T-helper 1 cell treated with Interleukin-12 subunit alpha and Interleukin-12 subunit beta and Interleukin-4 antibody, amounts not matched to agents 30 μg/mL and 1 μg/mL, for 36 hours (primary cell): ENCODE measurements at regions not wholly inside any gene's neighbourhood (a gene's known extent, or its start where the extent isn't known, plus 50 kb on each side); places are given as distances from the start of the nearest gene placed in this dataset.
A peak's percentile ranks its signal among the peaks of the same experiment; 100 is the strongest.
"Not testable (repeated sequence)": the region's sequence is repeated elsewhere in the genome, so short reads cannot be mapped to it uniquely, and the experiment has no call there.

Experiments used
- H3K27ac Mint-ChIP-seq: one replicate; pipeline ENCODE4 v1.8.0; 2021; ENCODE audit warnings: mild to moderate bottlenecking, mixed read lengths
- H3K27me3 Mint-ChIP-seq: one replicate; pipeline ENCODE4 v1.8.0; 2021; ENCODE audit warnings: low read depth, mixed read lengths
- H3K36me3 Mint-ChIP-seq: one replicate; pipeline ENCODE4 v1.8.0; 2021; ENCODE audit warnings: low read depth, mixed read lengths
- H3K4me1 Mint-ChIP-seq: one replicate; pipeline ENCODE4 v1.8.0; 2021; ENCODE audit warnings: low read depth, mixed read lengths
- H3K4me3 Mint-ChIP-seq: one replicate; pipeline ENCODE4 v1.8.0; 2021; ENCODE audit warnings: mild to moderate bottlenecking, moderate library complexity, mixed read lengths
- H3K9me3 Mint-ChIP-seq: one replicate; pipeline ENCODE4 v1.8.0; 2021; ENCODE audit warnings: mixed read lengths

- no peaks in the 10 kb centered on the region for H3K27me3 Mint-ChIP-seq
- no peaks in the 10 kb centered on the region for H3K36me3 Mint-ChIP-seq
- peaks cover 2% of the 10 kb centered on the region for H3K4me1 Mint-ChIP-seq
- peak overlapping the region; percentile 33 for H3K27ac Mint-ChIP-seq
- no peaks in the 10 kb centered on the region for H3K9me3 Mint-ChIP-seq
- H3K4me3 Mint-ChIP-seq = no peak overlapping the region
Measured at GRCh38 chr1:4177425-4178150, 277.5 kb upstream of the C1orf174 start.

- Mint-ChIP-seq H3K27ac (no peak overlapping the region), H3K4me1 (peaks cover 2% of the 10 kb centered on the region), H3K27me3 (no peaks in the 10 kb centered on the region), H3K4me3 (no peak overlapping the region), H3K36me3 (no peaks in the 10 kb centered on the region), H3K9me3 (no peaks in the 10 kb centered on the region)
Measured at GRCh38 chr1:4178501-4179113, 278.5 kb upstream of the C1orf174 start.

GRCh38 chr1:4179914-4180735 is 280.1 kb upstream of the C1orf174 start:
- Mint-ChIP-seq H3K4me1 (peaks cover 2% of the 10 kb centered on the region), H3K27ac (no peak overlapping the region), H3K36me3 (no peaks in the 10 kb centered on the region), H3K4me3 (no peak overlapping the region), H3K9me3 (no peaks in the 10 kb centered on the region), H3K27me3 (no peaks in the 10 kb centered on the region)

- not testable (repeated sequence) for H3K4me3 Mint-ChIP-seq, H3K9me3 Mint-ChIP-seq, H3K27me3 Mint-ChIP-seq, H3K36me3 Mint-ChIP-seq, H3K27ac Mint-ChIP-seq, H3K4me1 Mint-ChIP-seq
Measured at GRCh38 chr1:4186486-4186885, 286.4 kb upstream of the C1orf174 start.

GRCh38 chr1:4203501-4203900 is 303.4 kb upstream of the C1orf174 start:
- Mint-ChIP-seq H3K4me3 (no peak overlapping the region), H3K27ac (no peak overlapping the region), H3K36me3 (no peaks in the 10 kb centered on the region), H3K27me3 (no peaks in the 10 kb centered on the region), H3K4me1 (no peaks in the 10 kb centered on the region), H3K9me3 (peaks cover 22% of the 10 kb centered on the region)

- peaks cover 22% of the 10 kb centered on the region for H3K9me3 Mint-ChIP-seq
- no peak overlapping the region for H3K4me3 Mint-ChIP-seq
- H3K27me3 Mint-ChIP-seq = no peaks in the 10 kb centered on the region
- no peak overlapping the region for H3K27ac Mint-ChIP-seq
- no peaks in the 10 kb centered on the region for H3K36me3 Mint-ChIP-seq
- no peaks in the 10 kb centered on the region for H3K4me1 Mint-ChIP-seq
Measured at GRCh38 chr1:4207183-4207582, 307.1 kb upstream of the C1orf174 start.

- no peak overlapping the region for H3K27ac Mint-ChIP-seq
- no peaks in the 10 kb centered on the region for H3K27me3 Mint-ChIP-seq
- no peaks in the 10 kb centered on the region for H3K36me3 Mint-ChIP-seq
- H3K4me3 Mint-ChIP-seq = no peak overlapping the region
- no peaks in the 10 kb centered on the region for H3K4me1 Mint-ChIP-seq
- H3K9me3 Mint-ChIP-seq = peaks cover 22% of the 10 kb centered on the region
Measured at GRCh38 chr1:4207842-4208692, 308.0 kb upstream of the C1orf174 start.

- no peak overlapping the region for H3K4me3 Mint-ChIP-seq
- H3K4me1 Mint-ChIP-seq = no peaks in the 10 kb centered on the region
- peaks cover 9% of the 10 kb centered on the region for H3K9me3 Mint-ChIP-seq
- no peaks in the 10 kb centered on the region for H3K36me3 Mint-ChIP-seq
- no peak overlapping the region for H3K27ac Mint-ChIP-seq
- no peaks in the 10 kb centered on the region for H3K27me3 Mint-ChIP-seq
Measured at GRCh38 chr1:4210043-4210442, 310.0 kb upstream of the C1orf174 start.

- Mint-ChIP-seq H3K9me3 (no peaks in the 10 kb centered on the region), H3K4me1 (no peaks in the 10 kb centered on the region), H3K27ac (no peak overlapping the region), H3K27me3 (no peaks in the 10 kb centered on the region), H3K4me3 (no peak overlapping the region), H3K36me3 (no peaks in the 10 kb centered on the region)
Measured at GRCh38 chr1:4212796-4213195, 312.7 kb upstream of the C1orf174 start.

GRCh38 chr1:4213366-4213973 is 313.4 kb upstream of the C1orf174 start:
- Mint-ChIP-seq H3K4me1 (no peaks in the 10 kb centered on the region), H3K27ac (no peak overlapping the region), H3K4me3 (no peak overlapping the region), H3K36me3 (no peaks in the 10 kb centered on the region), H3K9me3 (no peaks in the 10 kb centered on the region), H3K27me3 (no peaks in the 10 kb centered on the region)

GRCh38 chr1:4214826-4215225 is 314.8 kb upstream of the C1orf174 start:
- no peaks in the 10 kb centered on the region for H3K36me3 Mint-ChIP-seq
- no peak overlapping the region for H3K4me3 Mint-ChIP-seq
- no peaks in the 10 kb centered on the region for H3K27me3 Mint-ChIP-seq
- H3K4me1 Mint-ChIP-seq = no peaks in the 10 kb centered on the region
- H3K27ac Mint-ChIP-seq = no peak overlapping the region
- no peaks in the 10 kb centered on the region for H3K9me3 Mint-ChIP-seq

- H3K27me3 Mint-ChIP-seq = no peaks in the 10 kb centered on the region
- no peaks in the 10 kb centered on the region for H3K9me3 Mint-ChIP-seq
- H3K4me3 Mint-ChIP-seq = no peak overlapping the region
- no peak overlapping the region for H3K27ac Mint-ChIP-seq
- no peaks in the 10 kb centered on the region for H3K4me1 Mint-ChIP-seq
- no peaks in the 10 kb centered on the region for H3K36me3 Mint-ChIP-seq
Measured at GRCh38 chr1:4215391-4215790, 315.3 kb upstream of the C1orf174 start.

GRCh38 chr1:4216231-4216630 is 316.2 kb upstream of the C1orf174 start:
- Mint-ChIP-seq H3K4me1 (no peaks in the 10 kb centered on the region), H3K27me3 (no peaks in the 10 kb centered on the region), H3K27ac (no peak overlapping the region), H3K9me3 (no peaks in the 10 kb centered on the region), H3K4me3 (no peak overlapping the region), H3K36me3 (no peaks in the 10 kb centered on the region)

- Mint-ChIP-seq H3K4me3 (no peak overlapping the region), H3K27ac (no peak overlapping the region), H3K36me3 (no peaks in the 10 kb centered on the region), H3K9me3 (no peaks in the 10 kb centered on the region), H3K4me1 (no peaks in the 10 kb centered on the region), H3K27me3 (no peaks in the 10 kb centered on the region)
Measured at GRCh38 chr1:4218619-4219018, 318.5 kb upstream of the C1orf174 start.
